ENCODE measurements at regions not wholly inside any gene's neighbourhood (a gene's known extent, or its start where the extent isn't known, plus 50 kb on each side); places are given as distances from the start of the nearest gene placed in this dataset.

DNA sequence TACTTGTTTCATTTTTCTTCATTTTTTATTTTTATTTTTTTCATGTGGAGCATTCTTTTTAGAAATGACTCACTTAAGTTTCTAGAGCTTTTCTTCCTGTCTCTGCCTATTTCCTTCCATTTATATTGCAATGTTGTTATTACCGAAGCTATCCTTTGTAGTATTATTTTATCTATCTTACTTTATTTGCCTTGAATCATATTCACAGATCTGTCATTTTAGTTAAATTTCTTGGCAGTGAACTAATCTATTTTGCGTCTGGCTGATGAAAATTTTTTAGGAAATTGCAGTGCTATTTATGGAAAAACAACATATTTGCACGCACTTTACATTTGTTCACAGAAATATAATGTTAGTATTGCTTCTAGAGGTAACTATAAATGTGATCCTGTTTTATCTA lies 956.9 kb upstream of the SLC39A10 start:
- no peak overlapping the region for H2AFZ ChIP-seq (ENCODE audit: low read depth, low read length)
- intact Hi-C loops (cut with micrococcal nuclease) (loop anchor here (5.0 kb wide), 2 partner anchors 42 to 117 kb away; no protein-coding TSS in a partner anchor), dilution Hi-C loops (cut with MboI; ENCODE audit: extremely low pct_ligation_motif_present, low sequenced_read_pairs) (no loop called here)
- H3K4me3 ChIP-seq (replicated peaks in 1 of 3; ENCODE audit: insufficient read depth in 1 of 3, low read depth in 1 of 3, low read length in 3 of 3) = no peak overlapping the region
- H3K27ac ChIP-seq (ENCODE audit: insufficient read depth, low read depth, low read length) = peak overlapping the region; percentile 55
- DNase-seq (ENCODE audit: low read depth, low spot score) (peak; percentile 81), FAIRE-seq (peak; percentile 21)
- H3K36me3 ChIP-seq (ENCODE audit: control insufficient read depth in 2 of 2, extremely low read depth in 1 of 2, insufficient read depth in 2 of 2, low read length in 2 of 2) = no peaks in the 10 kb centered on the region
- ChIA-PET POLR2A (interaction anchor here (0.6 kb wide), 1 partner anchor 52 kb away, joined by 3 read pairs; no protein-coding TSS in a partner anchor), CTCF (interaction anchor here (1.0 to 1.5 kb wide), 3 partner anchors 34 to 37 kb away, joined by 3 to 4 read pairs (median 3); no protein-coding TSS in a partner anchor)
- H3K27me3 ChIP-seq (ENCODE audit: control insufficient read depth in 2 of 2, insufficient read depth in 2 of 2, low read length in 2 of 2) = no peaks in the 10 kb centered on the region
- peaks cover 46% of the 10 kb centered on the region for H3K4me1 ChIP-seq (ENCODE audit: control insufficient read depth, extremely low read depth, insufficient read depth, low read length)
- H3K9ac ChIP-seq (replicated peaks; ENCODE audit: extremely low read depth, insufficient read depth, low read length) = peak overlapping the region; percentile 43
- no peaks in the 10 kb centered on the region for H4K20me1 ChIP-seq (replicated peaks; ENCODE audit: control insufficient read depth, extremely low read depth, insufficient read depth, low read length)
- no TSS peak for BruUV-seq (replicated peaks)
- no peak for TF ChIP-seq MYC (IDR thresholded peaks at IDR 0.05; ENCODE audit: low read depth, low read length)
- TF ChIP-seq, protein P1, sequence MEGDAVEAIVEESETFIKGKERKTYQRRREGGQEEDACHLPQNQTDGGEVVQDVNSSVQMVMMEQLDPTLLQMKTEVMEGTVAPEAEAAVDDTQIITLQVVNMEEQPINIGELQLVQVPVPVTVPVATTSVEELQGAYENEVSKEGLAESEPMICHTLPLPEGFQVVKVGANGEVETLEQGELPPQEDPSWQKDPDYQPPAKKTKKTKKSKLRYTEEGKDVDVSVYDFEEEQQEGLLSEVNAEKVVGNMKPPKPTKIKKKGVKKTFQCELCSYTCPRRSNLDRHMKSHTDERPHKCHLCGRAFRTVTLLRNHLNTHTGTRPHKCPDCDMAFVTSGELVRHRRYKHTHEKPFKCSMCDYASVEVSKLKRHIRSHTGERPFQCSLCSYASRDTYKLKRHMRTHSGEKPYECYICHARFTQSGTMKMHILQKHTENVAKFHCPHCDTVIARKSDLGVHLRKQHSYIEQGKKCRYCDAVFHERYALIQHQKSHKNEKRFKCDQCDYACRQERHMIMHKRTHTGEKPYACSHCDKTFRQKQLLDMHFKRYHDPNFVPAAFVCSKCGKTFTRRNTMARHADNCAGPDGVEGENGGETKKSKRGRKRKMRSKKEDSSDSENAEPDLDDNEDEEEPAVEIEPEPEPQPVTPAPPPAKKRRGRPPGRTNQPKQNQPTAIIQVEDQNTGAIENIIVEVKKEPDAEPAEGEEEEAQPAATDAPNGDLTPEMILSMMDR (IDR thresholded peaks at IDR 0.05; ENCODE audit: extremely low read depth in 1 of 2, insufficient read depth in 1 of 2, low read depth in 1 of 2, low read length in 2 of 2) = no peak
- TF ChIP-seq GATA2 (IDR thresholded peaks at IDR 0.05; ENCODE audit: insufficient read depth, insufficient read length, low read depth, low read length) = peak; percentile 48
- TF ChIP-seq FOS (IDR thresholded peaks at IDR 0.05; ENCODE audit: borderline replicate concordance, insufficient read depth, low read length) = peak; percentile 75
- TF ChIP-seq POLR2A (IDR thresholded peaks at IDR 0.05; ENCODE audit: low read depth, low read length) = no peak
- H3K9me3 ChIP-seq (replicated peaks; ENCODE audit: control insufficient read depth, insufficient read depth, low read length) = no peaks in the 10 kb centered on the region
- H3K4me2 ChIP-seq (ENCODE audit: insufficient read depth, low read length) = peak overlapping the region; percentile 68
- H3K79me2 ChIP-seq (ENCODE audit: control insufficient read depth, insufficient read depth, low read length) = no peaks in the 10 kb centered on the region
- H3K9me1 ChIP-seq (replicated peaks; ENCODE audit: control insufficient read depth, extremely low read depth, insufficient read depth, low read length) = no peaks in the 10 kb centered on the region

DNA sequence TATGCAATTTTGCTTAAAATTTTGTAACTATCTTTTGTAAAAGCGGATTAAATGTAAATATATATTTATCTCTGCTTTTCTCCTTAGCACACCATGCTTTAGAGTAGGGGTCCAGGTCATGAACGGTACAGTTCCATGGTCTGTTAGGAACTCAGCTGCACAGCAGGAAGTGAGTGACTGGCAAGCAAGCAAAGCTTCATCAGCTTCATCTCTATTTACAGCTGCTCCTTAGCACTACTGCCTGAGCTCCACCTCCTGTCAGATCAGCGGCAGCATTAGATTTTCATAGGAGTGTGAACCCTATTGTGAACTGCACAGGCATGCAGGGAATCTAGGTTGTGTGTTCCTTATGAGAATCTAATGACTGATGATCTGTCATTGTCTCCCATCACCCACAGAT lies 959.0 kb upstream of the SLC39A10 start:
- dilution Hi-C loops (cut with MboI; ENCODE audit: extremely low pct_ligation_motif_present, low sequenced_read_pairs) (no loop called here), intact Hi-C loops (cut with micrococcal nuclease) (no loop called here)
- POLR2A ChIA-PET = no interaction called here
- peak overlapping the region; percentile 9 for H3K27ac ChIP-seq (ENCODE audit: insufficient read depth, low read depth, low read length)
- no peaks in the 10 kb centered on the region for H4K20me1 ChIP-seq (replicated peaks; ENCODE audit: control insufficient read depth, extremely low read depth, insufficient read depth, low read length)
- BruUV-seq (replicated peaks) = no TSS peak
- no peak overlapping the region for H3K4me3 ChIP-seq (replicated peaks in 1 of 3; ENCODE audit: insufficient read depth in 1 of 3, low read depth in 1 of 3, low read length in 3 of 3)
- H3K9me1 ChIP-seq (replicated peaks; ENCODE audit: control insufficient read depth, extremely low read depth, insufficient read depth, low read length) = no peaks in the 10 kb centered on the region
- no peaks in the 10 kb centered on the region for H3K79me2 ChIP-seq (ENCODE audit: control insufficient read depth, insufficient read depth, low read length)
- no peaks in the 10 kb centered on the region for H3K36me3 ChIP-seq (ENCODE audit: control insufficient read depth in 2 of 2, extremely low read depth in 1 of 2, insufficient read depth in 2 of 2, low read length in 2 of 2)
- CTCF ChIA-PET = interaction anchor here (0.9 kb wide), 2 partner anchors 35 to 152 kb away, joined by 3 read pairs; no protein-coding TSS in a partner anchor
- no peaks in the 10 kb centered on the region for H3K27me3 ChIP-seq (ENCODE audit: control insufficient read depth in 2 of 2, insufficient read depth in 2 of 2, low read length in 2 of 2)
- TF ChIP-seq MYC (IDR thresholded peaks at IDR 0.05; ENCODE audit: low read depth, low read length) = no peak
- TF ChIP-seq JUN (IDR thresholded peaks at IDR 0.05; ENCODE audit: borderline replicate concordance, insufficient read depth, insufficient read length, low read depth) = no peak
- no peak for TF ChIP-seq EZH2 (IDR thresholded peaks at IDR 0.05; ENCODE audit: borderline replicate concordance, low read depth, low read length, severe bottlenecking)
- TF ChIP-seq GATA2 (IDR thresholded peaks at IDR 0.05; ENCODE audit: insufficient read depth, insufficient read length, low read depth, low read length) = no peak
- TF ChIP-seq POLR2A (IDR thresholded peaks at IDR 0.05; ENCODE audit: low read depth, low read length) = no peak
- TF ChIP-seq POLR2AphosphoS5 (IDR thresholded peaks at IDR 0.05; ENCODE audit: insufficient read depth, low read depth, low read length) = no peak
- TF ChIP-seq FOS (IDR thresholded peaks at IDR 0.05; ENCODE audit: borderline replicate concordance, insufficient read depth, low read length) = no peak
- TF ChIP-seq, protein P2, sequence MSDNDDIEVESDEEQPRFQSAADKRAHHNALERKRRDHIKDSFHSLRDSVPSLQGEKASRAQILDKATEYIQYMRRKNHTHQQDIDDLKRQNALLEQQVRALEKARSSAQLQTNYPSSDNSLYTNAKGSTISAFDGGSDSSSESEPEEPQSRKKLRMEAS (IDR thresholded peaks at IDR 0.05; ENCODE audit: insufficient read depth, insufficient read length) = no peak
- TF ChIP-seq, protein P1 (IDR thresholded peaks at IDR 0.05; ENCODE audit: extremely low read depth in 1 of 2, insufficient read depth in 1 of 2, low read depth in 1 of 2, low read length in 2 of 2) = no peak
- DNase-seq (ENCODE audit: low read depth, low spot score) = peak; percentile 41
- peak overlapping the region; percentile 39 for H3K4me2 ChIP-seq (ENCODE audit: insufficient read depth, low read length)
- no peak for FAIRE-seq
- peak overlapping the region; percentile 23 for H2AFZ ChIP-seq (ENCODE audit: low read depth, low read length)
- H3K9ac ChIP-seq (replicated peaks; ENCODE audit: extremely low read depth, insufficient read depth, low read length) = no peak overlapping the region
- H3K9me3 ChIP-seq (replicated peaks; ENCODE audit: control insufficient read depth, insufficient read depth, low read length) = no peaks in the 10 kb centered on the region
- H3K4me1 ChIP-seq (ENCODE audit: control insufficient read depth, extremely low read depth, insufficient read depth, low read length) = peaks cover 41% of the 10 kb centered on the region

Data from endothelial cell of umbilical vein (primary cell).